Liver (tissue), 8 donors: ENCODE measurements at regions not wholly inside any gene's neighbourhood (a gene's known extent, or its start where the extent isn't known, plus 50 kb on each side); places are given as distances from the start of the nearest gene placed in this dataset.

Source experiments
- DNase-seq: peaks from one replicate; pipeline ENCODE4 v3.0.0-alpha.2; 2017; ENCODE audit warnings: low spot score
- H3K27ac ChIP-seq, 2 donors: one replicate each; pipeline ENCODE4 v1.7.0; 2013; ENCODE audit warnings: inconsistent platforms in 2 of 2, low read length in 2 of 2, control low read depth in 1 of 2, low read depth in 1 of 2, mild to moderate bottlenecking in 1 of 2
- H3K27me3 ChIP-seq, 4 donors: one replicate each; pipeline versions ENCODE4 v1.6.1 to v1.7.0; 2013; ENCODE audit warnings: low read length in 3 of 4, inconsistent platforms in 1 of 4, mild to moderate bottlenecking in 1 of 4, moderate library complexity in 1 of 4; ENCODE audit not compliant: control insufficient read depth in 4 of 4, insufficient read depth in 4 of 4
- H3K36me3 ChIP-seq, 4 donors: one replicate each; pipeline versions ENCODE4 v1.6.1 to v1.7.0; 2013; ENCODE audit warnings: low read length in 3 of 4, mild to moderate bottlenecking in 3 of 4, low read depth in 1 of 4, moderate library complexity in 1 of 4; ENCODE audit not compliant: control insufficient read depth in 4 of 4, insufficient read depth in 3 of 4
- H3K4me1 ChIP-seq, 4 donors: one replicate each; pipeline versions ENCODE4 v1.6.1 to v1.7.0; 2013; ENCODE audit warnings: low read length in 3 of 4, mild to moderate bottlenecking in 3 of 4, moderate library complexity in 1 of 4; ENCODE audit not compliant: control insufficient read depth in 4 of 4, insufficient read depth in 4 of 4
- H3K4me3 ChIP-seq, 3 donors: one replicate each; pipeline versions ENCODE4 v1.6.1 to v1.7.0; 2013; ENCODE audit warnings: low read length in 3 of 3, control low read depth in 1 of 3, low read depth in 1 of 3, mild to moderate bottlenecking in 1 of 3
- H3K9ac ChIP-seq, 2 donors: one replicate each; pipeline ENCODE4 v1.7.0; 2013; ENCODE audit warnings: low read length in 2 of 2, mild to moderate bottlenecking in 2 of 2, moderate library complexity in 2 of 2, control low read depth in 1 of 2, low read depth in 1 of 2
- H3K9me3 ChIP-seq, 4 donors: one replicate each; pipeline versions ENCODE4 v1.6.1 to v1.7.0; 2013; ENCODE audit warnings: low read length in 3 of 4; ENCODE audit not compliant: control insufficient read depth in 4 of 4
- ATF3 ChIP-seq: IDR thresholded peaks from 2 replicates; pipeline ENCODE4 v1.6.1; 2016; ENCODE audit warnings: antibody characterized with exemption
- CTCF ChIP-seq: fragments of 150-350 bp; IDR thresholded peaks from 2 replicates; pipeline ENCODE4 v1.5.1; 2017; ENCODE audit warnings: improper control_type of control experiment, low read depth, low read length; ENCODE audit not compliant: missing input control
- FOXA1 ChIP-seq: IDR thresholded peaks from 2 replicates; pipeline ENCODE4 v1.6.1; 2016; ENCODE audit warnings: antibody characterized with exemption
- GABPA ChIP-seq, 2 donors: IDR thresholded peaks in 1 of 2; conservative IDR thresholded peaks in 1 of 2; 2 replicates each; pipeline ENCODE4 v1.6.1; 2016; ENCODE audit warnings: antibody characterized with exemption in 2 of 2, mild to moderate bottlenecking in 1 of 2, moderate library complexity in 1 of 2
- HNF4A ChIP-seq, 2 donors: conservative IDR thresholded peaks; 2 replicates each; pipeline ENCODE4 v1.6.1; 2016; ENCODE audit warnings: antibody characterized with exemption in 2 of 2, mild to moderate bottlenecking in 2 of 2
- HNF4G ChIP-seq: IDR thresholded peaks from 2 replicates; pipeline ENCODE4 v1.6.1; 2016; ENCODE audit warnings: antibody characterized with exemption
- NR2F2 ChIP-seq: IDR thresholded peaks from 2 replicates; pipeline ENCODE4 v1.6.1; 2016; ENCODE audit warnings: antibody characterized with exemption
- RAD21 ChIP-seq, 2 donors: IDR thresholded peaks; 2 replicates each; pipeline ENCODE4 v1.6.1; 2016; ENCODE audit warnings: antibody characterized with exemption in 2 of 2, mild to moderate bottlenecking in 2 of 2
- RXRA ChIP-seq, 2 donors: IDR thresholded peaks; 2 replicates each; pipeline ENCODE4 v1.6.1; 2017 to 2018; ENCODE audit warnings: antibody characterized with exemption in 2 of 2, mild to moderate bottlenecking in 1 of 2
- SP1 ChIP-seq: IDR thresholded peaks from 2 replicates; pipeline ENCODE4 v1.6.1; 2018; ENCODE audit warnings: antibody characterized with exemption, mild to moderate bottlenecking
- TAF1 ChIP-seq: conservative IDR thresholded peaks from 2 replicates; pipeline ENCODE4 v1.6.1; 2016; ENCODE audit warnings: antibody characterized with exemption, mild to moderate bottlenecking
- WGBS: extraction: QIAGEN DNeasy Blood & Tissue Kit; methylation state at CpG from one replicate; pipeline ENCODE4 v1.1.7; 2013; 5-methylcytosine and 5-hydroxymethylcytosine counted together
- TF ChIP-seq, protein P1 (sequence below): IDR thresholded peaks from 2 replicates; pipeline ENCODE4 v1.6.1; 2016; ENCODE audit warnings: antibody characterized with exemption, mild to moderate bottlenecking
- TF ChIP-seq, protein P2 (sequence below): IDR thresholded peaks from 2 replicates; pipeline ENCODE4 v1.6.1; 2016; ENCODE audit warnings: antibody characterized with exemption
- donor health status: healthy.
- donor health status: healthy.
- donor health status: healthy.
- donor health status: healthy.
- donor health status: healthy.

DNA sequence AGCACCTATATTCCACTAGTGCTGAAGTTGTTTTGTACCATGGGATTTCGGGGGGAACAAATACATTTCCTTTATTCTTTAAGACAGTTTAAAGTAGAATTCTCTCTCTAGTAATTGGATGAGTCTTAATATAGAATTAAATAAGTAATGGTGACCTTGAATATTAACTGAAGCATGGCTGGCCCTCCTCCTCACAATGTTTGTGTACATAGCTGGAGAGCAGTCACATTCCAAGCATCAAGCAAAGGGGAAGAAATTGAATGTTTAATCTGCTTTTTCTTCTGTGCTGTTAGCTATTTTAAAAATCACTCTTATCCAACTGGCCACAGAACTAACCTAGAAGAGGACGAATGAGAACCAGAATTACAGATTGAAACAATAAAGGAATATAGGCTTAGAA, 906.9 kb downstream of the CCSER2 start:
- TF ChIP-seq GABPA (IDR thresholded peaks at IDR 0.05 in 1 of 2, conservative IDR thresholded peaks at IDR 0.05 in 1 of 2) (no peak), CTCF (no peak), HNF4A (conservative IDR thresholded peaks at IDR 0.05) (no peak), FOXA1 (no peak)
- Histone ChIP-seq H3K36me3 (no peaks in the 10 kb centered on the region), H3K4me1 (peaks cover 2 to 26% (median 14%) of the 10 kb centered on the region in 4 donors), H3K9me3 (no peaks in the 10 kb centered on the region), H3K27me3 (no peaks in the 10 kb centered on the region), H3K9ac (no peak overlapping the region), H3K4me3 (no peak overlapping the region), H3K27ac (no peak overlapping the region)
- DNase-seq = no peak
- WGBS = 78% methylated on average over 2 of the region's 2 CpGs

DNA sequence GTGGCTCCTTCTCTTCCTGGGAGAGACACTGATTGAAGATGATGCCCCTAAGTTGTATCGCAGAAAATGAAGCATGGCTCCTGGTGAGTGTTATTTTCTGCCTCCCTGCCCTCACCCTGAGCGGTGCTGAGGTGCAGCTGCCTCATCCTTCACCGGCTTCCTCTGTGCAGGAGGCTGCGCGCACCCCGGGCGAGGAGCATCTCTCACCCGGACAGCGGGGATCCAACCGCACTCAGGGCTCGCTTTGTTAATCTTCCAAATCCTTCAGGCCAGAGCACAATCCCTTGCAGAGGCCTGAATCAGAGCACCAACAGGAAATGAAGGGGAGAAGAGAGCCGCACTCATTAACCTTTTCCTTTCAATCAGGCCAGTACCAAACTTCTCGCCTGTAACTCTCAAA, 910.3 kb downstream of the CCSER2 start:
- TF ChIP-seq RXRA (IDR thresholded peaks at IDR 0.05) (no peak), HNF4G (no peak), RAD21 (IDR thresholded peaks at IDR 0.05) (no peak), GABPA (IDR thresholded peaks at IDR 0.05 in 1 of 2, conservative IDR thresholded peaks at IDR 0.05 in 1 of 2) (no peak), TAF1 (no peak), ATF3 (no peak), HNF4A (conservative IDR thresholded peaks at IDR 0.05) (no peak), NR2F2 (no peak), SP1 (no peak)
- TF ChIP-seq, protein P1, sequence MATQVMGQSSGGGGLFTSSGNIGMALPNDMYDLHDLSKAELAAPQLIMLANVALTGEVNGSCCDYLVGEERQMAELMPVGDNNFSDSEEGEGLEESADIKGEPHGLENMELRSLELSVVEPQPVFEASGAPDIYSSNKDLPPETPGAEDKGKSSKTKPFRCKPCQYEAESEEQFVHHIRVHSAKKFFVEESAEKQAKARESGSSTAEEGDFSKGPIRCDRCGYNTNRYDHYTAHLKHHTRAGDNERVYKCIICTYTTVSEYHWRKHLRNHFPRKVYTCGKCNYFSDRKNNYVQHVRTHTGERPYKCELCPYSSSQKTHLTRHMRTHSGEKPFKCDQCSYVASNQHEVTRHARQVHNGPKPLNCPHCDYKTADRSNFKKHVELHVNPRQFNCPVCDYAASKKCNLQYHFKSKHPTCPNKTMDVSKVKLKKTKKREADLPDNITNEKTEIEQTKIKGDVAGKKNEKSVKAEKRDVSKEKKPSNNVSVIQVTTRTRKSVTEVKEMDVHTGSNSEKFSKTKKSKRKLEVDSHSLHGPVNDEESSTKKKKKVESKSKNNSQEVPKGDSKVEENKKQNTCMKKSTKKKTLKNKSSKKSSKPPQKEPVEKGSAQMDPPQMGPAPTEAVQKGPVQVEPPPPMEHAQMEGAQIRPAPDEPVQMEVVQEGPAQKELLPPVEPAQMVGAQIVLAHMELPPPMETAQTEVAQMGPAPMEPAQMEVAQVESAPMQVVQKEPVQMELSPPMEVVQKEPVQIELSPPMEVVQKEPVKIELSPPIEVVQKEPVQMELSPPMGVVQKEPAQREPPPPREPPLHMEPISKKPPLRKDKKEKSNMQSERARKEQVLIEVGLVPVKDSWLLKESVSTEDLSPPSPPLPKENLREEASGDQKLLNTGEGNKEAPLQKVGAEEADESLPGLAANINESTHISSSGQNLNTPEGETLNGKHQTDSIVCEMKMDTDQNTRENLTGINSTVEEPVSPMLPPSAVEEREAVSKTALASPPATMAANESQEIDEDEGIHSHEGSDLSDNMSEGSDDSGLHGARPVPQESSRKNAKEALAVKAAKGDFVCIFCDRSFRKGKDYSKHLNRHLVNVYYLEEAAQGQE = no peak
- TF ChIP-seq, protein P2, sequence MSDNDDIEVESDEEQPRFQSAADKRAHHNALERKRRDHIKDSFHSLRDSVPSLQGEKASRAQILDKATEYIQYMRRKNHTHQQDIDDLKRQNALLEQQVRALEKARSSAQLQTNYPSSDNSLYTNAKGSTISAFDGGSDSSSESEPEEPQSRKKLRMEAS = no peak
- H3K9ac ChIP-seq = no peak overlapping the region
- H3K4me1 ChIP-seq = peaks cover 0 to 4% (median 0%) of the 10 kb centered on the region in 4 donors
- no peaks in the 10 kb centered on the region for H3K36me3 ChIP-seq
- WGBS = 88% methylated on average over 13 of the region's 13 CpGs
- no peak overlapping the region for H3K27ac ChIP-seq
- no peaks in the 10 kb centered on the region for H3K9me3 ChIP-seq
- no peak overlapping the region for H3K4me3 ChIP-seq
- no peaks in the 10 kb centered on the region for H3K27me3 ChIP-seq
- DNase-seq = no peak

DNA sequence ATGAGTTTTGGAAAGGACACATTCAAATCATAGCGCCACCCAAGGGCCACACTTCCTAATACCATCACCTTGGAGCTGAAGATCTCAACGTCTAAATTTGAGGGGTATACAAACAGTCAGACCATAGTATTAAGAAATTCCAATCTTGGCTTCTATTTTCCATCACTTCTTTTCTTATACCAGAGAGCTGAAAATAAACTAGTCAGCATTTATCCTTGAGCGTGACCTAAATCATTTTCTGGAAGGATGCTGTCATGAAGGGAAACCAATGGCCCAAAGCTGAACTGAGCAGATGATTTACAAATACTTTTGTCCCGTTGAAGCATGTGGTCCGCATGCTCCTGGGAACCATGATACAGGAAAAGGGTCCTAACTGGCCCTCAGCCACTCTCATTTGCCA, 921.9 kb downstream of the CCSER2 start:
- no peak for DNase-seq
- 83% methylated on average over 5 of the region's 5 CpGs for WGBS
- no peak overlapping the region for H3K27ac ChIP-seq
- no peaks in the 10 kb centered on the region for H3K4me1 ChIP-seq
- no peak overlapping the region for H3K4me3 ChIP-seq
- no peaks in the 10 kb centered on the region for H3K36me3 ChIP-seq
- H3K9me3 ChIP-seq = no peaks in the 10 kb centered on the region
- H3K27me3 ChIP-seq = no peaks in the 10 kb centered on the region
- H3K9ac ChIP-seq = no peak overlapping the region
- TF ChIP-seq HNF4A (conservative IDR thresholded peaks at IDR 0.05) (no peak), HNF4G (no peak), TAF1 (no peak), NR2F2 (no peak), FOXA1 (no peak), ATF3 (no peak), CTCF (no peak), GABPA (IDR thresholded peaks at IDR 0.05 in 1 of 2, conservative IDR thresholded peaks at IDR 0.05 in 1 of 2) (no peak)
- TF ChIP-seq, protein P1 = no peak
- TF ChIP-seq, protein P2 = no peak
